NCI-H1930 (cell line): ENCODE measurements at regions not wholly inside any gene's neighbourhood (a gene's known extent, or its start where the extent isn't known, plus 50 kb on each side); places are given as distances from the start of the nearest gene placed in this dataset.

Experiments used
- DNase-seq, 2 experiments: peaks; one replicate each; lab custom pipeline; 2025; lab: John Stamatoyannopoulos, UW

- DNase-seq = no peak
These were observed 294.2 kb downstream of the FGF9 start for GRCh38 chr13:21965095-21965494.

GRCh38 chr13:21966014-21966413, 295.1 kb downstream of the FGF9 start:
- no peak for DNase-seq

- no peak for DNase-seq
These were observed 297.0 kb downstream of the FGF9 start for GRCh38 chr13:21967871-21968270.

- DNase-seq = no peak
These were observed 299.3 kb downstream of the FGF9 start for GRCh38 chr13:21970172-21970571.

- no peak for DNase-seq
These were observed 300.0 kb downstream of the FGF9 start for GRCh38 chr13:21970918-21971317.

GRCh38 chr13:21971662-21972621, 301.1 kb downstream of the FGF9 start:
- DNase-seq = no peak

- DNase-seq = no peak
These were observed 302.7 kb downstream of the FGF9 start for GRCh38 chr13:21973437-21974125.

GRCh38 chr13:21974741-21975140, 303.9 kb downstream of the FGF9 start:
- DNase-seq = no peak

GRCh38 chr13:21976159-21976558, 305.3 kb downstream of the FGF9 start:
- no peak for DNase-seq

- DNase-seq = no peak
These were observed 308.4 kb downstream of the FGF9 start for GRCh38 chr13:21979161-21979806.

GRCh38 chr13:21980049-21980448, 309.2 kb downstream of the FGF9 start:
- DNase-seq = no peak

- no peak for DNase-seq
These were observed 313.3 kb downstream of the FGF9 start for GRCh38 chr13:21984156-21984555.

GRCh38 chr13:21986602-21987001, 315.7 kb downstream of the FGF9 start:
- no peak for DNase-seq

GRCh38 chr13:21987793-21988192, 316.9 kb downstream of the FGF9 start:
- no peak for DNase-seq

GRCh38 chr13:21988624-21989023, 317.8 kb downstream of the FGF9 start:
- no peak for DNase-seq

GRCh38 chr13:21996049-21996448, 325.2 kb downstream of the FGF9 start:
- DNase-seq = no peak

GRCh38 chr13:21997726-21998125, 326.9 kb downstream of the FGF9 start:
- DNase-seq = no peak

- no peak for DNase-seq
These were observed 327.6 kb downstream of the FGF9 start for GRCh38 chr13:21998279-21998990.

GRCh38 chr13:21999666-22000065, 328.8 kb downstream of the FGF9 start:
- no peak for DNase-seq

- DNase-seq = no peak
These were observed 329.3 kb downstream of the FGF9 start for GRCh38 chr13:22000191-22000590.

GRCh38 chr13:22001336-22001735, 330.5 kb downstream of the FGF9 start:
- no peak for DNase-seq

GRCh38 chr13:22002893-22003292, 332.0 kb downstream of the FGF9 start:
- no peak for DNase-seq
